Gastroesophageal sphincter (tissue), 3 donors: ENCODE measurements at regions not wholly inside any gene's neighbourhood (a gene's known extent, or its start where the extent isn't known, plus 50 kb on each side); places are given as distances from the start of the nearest gene placed in this dataset.

Experiments
- POLR2A ChIP-seq, 2 donors: fragments of 450-650 bp; IDR thresholded peaks; one replicate each; pipeline ENCODE4 v1.6.1; 2017; ENCODE audit warnings: antibody characterized with exemption in 2 of 2, mild to moderate bottlenecking in 2 of 2, moderate library complexity in 1 of 2
- POLR2AphosphoS5 ChIP-seq: sonication (generic); formaldehyde crosslinking; IDR thresholded peaks from one replicate; pipeline ENCODE4 v1.6.1; 2017; ENCODE audit warnings: antibody characterized with exemption
- TF ChIP-seq, protein P1 (sequence below), 4 experiments: fragments of 200-600 bp in 2 of 4; fragments of 450-650 bp in 2 of 4; sonication (generic) in 1 of 4; IDR thresholded peaks; one replicate each; pipeline ENCODE4 v1.5.1; 2017 to 2019; ENCODE audit warnings: antibody characterized with exemption in 4 of 4, mild to moderate bottlenecking in 2 of 4, moderate library complexity in 2 of 4

DNA sequence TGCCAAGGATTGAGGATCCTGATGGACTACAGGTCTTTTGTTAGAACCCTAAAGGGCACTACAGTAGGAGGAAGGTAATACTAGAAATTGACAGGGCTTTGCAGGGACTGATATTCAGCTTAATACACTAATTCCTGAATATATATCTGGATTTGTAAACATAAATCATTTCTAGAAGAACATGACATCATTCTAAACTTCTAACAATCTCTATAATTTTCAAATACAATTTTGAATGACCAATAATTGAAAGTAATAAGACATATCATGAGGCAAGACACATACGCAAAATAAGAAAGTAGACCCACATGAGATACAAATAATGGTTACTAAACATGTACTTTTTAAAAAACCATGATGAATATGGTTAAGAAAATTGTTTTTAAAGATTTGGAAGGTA lies 52.4 kb upstream of the LRRC8B start:
- TF ChIP-seq POLR2AphosphoS5 (no peak), POLR2A (IDR thresholded peaks at IDR 0.05) (no peak)
- TF ChIP-seq, protein P1, sequence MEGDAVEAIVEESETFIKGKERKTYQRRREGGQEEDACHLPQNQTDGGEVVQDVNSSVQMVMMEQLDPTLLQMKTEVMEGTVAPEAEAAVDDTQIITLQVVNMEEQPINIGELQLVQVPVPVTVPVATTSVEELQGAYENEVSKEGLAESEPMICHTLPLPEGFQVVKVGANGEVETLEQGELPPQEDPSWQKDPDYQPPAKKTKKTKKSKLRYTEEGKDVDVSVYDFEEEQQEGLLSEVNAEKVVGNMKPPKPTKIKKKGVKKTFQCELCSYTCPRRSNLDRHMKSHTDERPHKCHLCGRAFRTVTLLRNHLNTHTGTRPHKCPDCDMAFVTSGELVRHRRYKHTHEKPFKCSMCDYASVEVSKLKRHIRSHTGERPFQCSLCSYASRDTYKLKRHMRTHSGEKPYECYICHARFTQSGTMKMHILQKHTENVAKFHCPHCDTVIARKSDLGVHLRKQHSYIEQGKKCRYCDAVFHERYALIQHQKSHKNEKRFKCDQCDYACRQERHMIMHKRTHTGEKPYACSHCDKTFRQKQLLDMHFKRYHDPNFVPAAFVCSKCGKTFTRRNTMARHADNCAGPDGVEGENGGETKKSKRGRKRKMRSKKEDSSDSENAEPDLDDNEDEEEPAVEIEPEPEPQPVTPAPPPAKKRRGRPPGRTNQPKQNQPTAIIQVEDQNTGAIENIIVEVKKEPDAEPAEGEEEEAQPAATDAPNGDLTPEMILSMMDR (IDR thresholded peaks at IDR 0.05) = no peak
